Left lung (tissue), 4 donors: ENCODE measurements at regions not wholly inside any gene's neighbourhood (a gene's known extent, or its start where the extent isn't known, plus 50 kb on each side); places are given as distances from the start of the nearest gene placed in this dataset.

Experiments
- ATAC-seq: fragments of 200-7000 bp; cut with Tn5 transposase; one replicate; pipeline ENCODE4 v1.9.1; 2020; ENCODE audit warnings: moderate library complexity
- DNase-seq, 4 donors: peaks; one replicate each; pipeline ENCODE4 v3.0.0-alpha.2; 2013 to 2020
- H3K27ac ChIP-seq, 2 donors: fragments of 200-600 bp; sonication (generic) in 1 of 2; one replicate each; pipeline versions ENCODE4 v1.5.0 to v1.8.0; 2020 to 2021
- H3K27me3 ChIP-seq, 2 donors: fragments of 200-600 bp; sonication (generic) in 1 of 2; one replicate each; pipeline versions ENCODE4 v1.5.0 to v1.8.0; 2020 to 2021
- H3K36me3 ChIP-seq, 2 donors: fragments of 200-600 bp; sonication (generic) in 1 of 2; one replicate each; pipeline versions ENCODE4 v1.5.0 to v1.8.0; 2020 to 2021
- H3K4me1 ChIP-seq, 2 donors: fragments of 200-600 bp; one replicate each; pipeline ENCODE4 v1.8.0; 2021
- H3K4me3 ChIP-seq, 2 donors: fragments of 200-600 bp; sonication (generic) in 1 of 2; one replicate each; pipeline versions ENCODE4 v1.5.0 to v1.8.0; 2020 to 2021; ENCODE audit warnings: mild to moderate bottlenecking in 1 of 2
- H3K9me3 ChIP-seq, 2 donors: fragments of 200-600 bp; sonication (generic) in 1 of 2; one replicate each; pipeline versions ENCODE4 v1.5.0 to v1.8.0; 2020 to 2021
- intact Hi-C, 2 donors: fragments of 100-400 bp; cut with DNase I; formaldehyde crosslinking; loops; one replicate each; pipeline versions ENCODE4 v1.11.2 to v1.14.2; 2022
- TF ChIP-seq, protein P1 (sequence below), 2 donors: fragments of 200-600 bp; sonication (generic) in 1 of 2; IDR thresholded peaks; one replicate each; pipeline versions ENCODE4 v1.5.0 to v1.8.0; 2021; ENCODE audit warnings: antibody characterized with exemption in 2 of 2
- donor health status: DM: no; HTN: yes; CAD: no.
- donor health status: DM: no; HTN: no; CAD: no.

DNA sequence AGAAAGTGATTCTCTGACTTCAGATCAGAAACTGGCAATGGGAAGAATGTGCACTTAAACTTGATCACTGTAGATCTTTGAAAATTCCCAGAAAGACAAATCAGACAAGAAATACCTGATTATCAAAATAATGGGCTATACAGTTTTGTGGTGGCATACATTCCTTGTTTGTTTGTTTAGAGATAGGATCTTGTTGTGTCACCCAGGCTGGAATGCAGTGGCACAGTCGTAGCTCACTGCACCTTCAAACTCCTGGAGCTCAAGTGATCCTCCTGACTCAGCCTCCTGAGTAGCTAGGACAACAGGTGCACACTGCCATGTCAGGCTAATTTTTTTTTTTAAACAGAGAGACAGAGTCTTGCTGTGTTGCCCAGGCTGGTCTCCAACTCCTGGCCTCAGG, 81.0 kb upstream of the SPRY1 start:
- peaks cover 0 to 3% of the 10 kb centered on the region in 2 donors for H3K9me3 ChIP-seq
- ATAC-seq (no peak), DNase-seq (no peak)
- intact Hi-C loops = no loop called here
- H3K4me1 ChIP-seq = no peaks in the 10 kb centered on the region
- no peak overlapping the region for H3K27ac ChIP-seq
- H3K4me3 ChIP-seq = no peak overlapping the region
- H3K27me3 ChIP-seq = no peaks in the 10 kb centered on the region
- no peaks in the 10 kb centered on the region for H3K36me3 ChIP-seq
- TF ChIP-seq, protein P1, sequence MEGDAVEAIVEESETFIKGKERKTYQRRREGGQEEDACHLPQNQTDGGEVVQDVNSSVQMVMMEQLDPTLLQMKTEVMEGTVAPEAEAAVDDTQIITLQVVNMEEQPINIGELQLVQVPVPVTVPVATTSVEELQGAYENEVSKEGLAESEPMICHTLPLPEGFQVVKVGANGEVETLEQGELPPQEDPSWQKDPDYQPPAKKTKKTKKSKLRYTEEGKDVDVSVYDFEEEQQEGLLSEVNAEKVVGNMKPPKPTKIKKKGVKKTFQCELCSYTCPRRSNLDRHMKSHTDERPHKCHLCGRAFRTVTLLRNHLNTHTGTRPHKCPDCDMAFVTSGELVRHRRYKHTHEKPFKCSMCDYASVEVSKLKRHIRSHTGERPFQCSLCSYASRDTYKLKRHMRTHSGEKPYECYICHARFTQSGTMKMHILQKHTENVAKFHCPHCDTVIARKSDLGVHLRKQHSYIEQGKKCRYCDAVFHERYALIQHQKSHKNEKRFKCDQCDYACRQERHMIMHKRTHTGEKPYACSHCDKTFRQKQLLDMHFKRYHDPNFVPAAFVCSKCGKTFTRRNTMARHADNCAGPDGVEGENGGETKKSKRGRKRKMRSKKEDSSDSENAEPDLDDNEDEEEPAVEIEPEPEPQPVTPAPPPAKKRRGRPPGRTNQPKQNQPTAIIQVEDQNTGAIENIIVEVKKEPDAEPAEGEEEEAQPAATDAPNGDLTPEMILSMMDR (IDR thresholded peaks at IDR 0.05) = no peak

DNA sequence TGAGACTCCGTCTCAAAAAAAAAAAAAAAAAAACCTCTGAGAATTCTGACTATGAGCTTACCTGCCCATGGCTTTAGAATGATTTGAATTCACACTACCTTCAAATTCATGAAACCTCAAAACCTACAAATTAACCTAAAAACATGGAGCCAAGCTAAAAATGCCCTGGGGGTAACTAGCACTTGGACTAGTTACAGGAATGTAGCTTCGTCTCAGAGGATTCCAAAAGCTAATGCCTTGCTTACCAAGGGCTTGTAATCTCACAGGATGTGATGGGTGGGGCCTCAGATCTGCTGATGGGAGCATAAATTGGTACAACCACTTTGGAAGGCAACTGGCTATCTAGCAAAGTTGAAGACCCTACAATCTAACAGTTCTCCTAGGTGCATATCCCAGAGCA, 79.4 kb upstream of the SPRY1 start:
- Histone ChIP-seq H3K36me3 (no peaks in the 10 kb centered on the region), H3K27ac (no peak overlapping the region), H3K9me3 (peaks cover 0 to 14% of the 10 kb centered on the region in 2 donors), H3K4me1 (no peaks in the 10 kb centered on the region), H3K4me3 (no peak overlapping the region), H3K27me3 (no peaks in the 10 kb centered on the region)
- TF ChIP-seq, protein P1 (IDR thresholded peaks at IDR 0.05) = no peak
- intact Hi-C loops = no loop called here
- DNase-seq (no peak), ATAC-seq (no peak)

DNA sequence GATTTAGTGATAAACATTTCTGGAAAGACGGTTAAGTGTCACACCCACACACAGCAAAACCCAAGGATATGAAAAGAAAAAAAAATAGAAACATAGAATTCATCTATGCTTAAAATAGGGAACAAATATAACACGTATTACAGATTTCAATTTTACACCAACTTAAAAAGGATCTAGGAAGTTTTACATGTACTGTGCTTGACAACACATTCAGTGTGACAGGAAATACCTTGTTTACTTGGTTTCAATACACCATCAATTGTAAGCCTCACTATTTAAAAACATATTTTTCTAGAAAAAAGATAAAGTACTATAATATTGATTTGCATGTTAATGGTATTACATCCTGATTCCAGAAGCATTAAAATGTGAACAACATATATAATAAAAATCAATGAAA, 77.0 kb upstream of the SPRY1 start:
- TF ChIP-seq, protein P1 (IDR thresholded peaks at IDR 0.05) = no peak
- DNase-seq (no peak), ATAC-seq (no peak)
- Histone ChIP-seq H3K9me3 (peaks cover 3 to 28% of the 10 kb centered on the region in 2 donors), H3K4me3 (no peak overlapping the region), H3K4me1 (no peaks in the 10 kb centered on the region), H3K27ac (no peak overlapping the region), H3K36me3 (no peaks in the 10 kb centered on the region), H3K27me3 (no peaks in the 10 kb centered on the region)
- intact Hi-C loops = no loop called here

DNA sequence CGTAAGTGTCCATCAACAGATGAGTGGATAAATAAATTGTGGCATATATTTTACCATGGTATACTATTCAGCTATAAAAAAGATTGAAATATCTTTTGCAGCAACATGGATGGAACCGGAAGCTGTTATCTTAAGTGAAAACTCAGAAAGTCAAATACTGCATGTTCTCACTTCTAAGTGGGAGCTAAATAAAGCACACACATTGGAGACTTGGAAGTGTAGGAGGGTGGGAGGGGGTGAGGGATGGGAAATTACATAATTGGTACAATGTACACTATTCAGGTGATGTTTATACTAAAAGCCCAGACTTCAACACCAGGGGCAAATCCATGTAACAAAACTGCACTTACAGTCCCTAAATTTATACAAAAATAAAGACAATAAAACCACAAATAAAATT, 72.6 kb upstream of the SPRY1 start:
- ATAC-seq (peak; percentile 21), DNase-seq (no peak)
- H3K27me3 ChIP-seq = no peaks in the 10 kb centered on the region
- H3K36me3 ChIP-seq = no peaks in the 10 kb centered on the region
- TF ChIP-seq, protein P1 (IDR thresholded peaks at IDR 0.05) = no peak
- intact Hi-C loops = no loop called here
- peaks cover 3 to 28% of the 10 kb centered on the region in 2 donors for H3K9me3 ChIP-seq
- H3K4me3 ChIP-seq = no peak overlapping the region
- H3K27ac ChIP-seq = no peak overlapping the region
- H3K4me1 ChIP-seq = peaks cover 0 to 6% of the 10 kb centered on the region in 2 donors

DNA sequence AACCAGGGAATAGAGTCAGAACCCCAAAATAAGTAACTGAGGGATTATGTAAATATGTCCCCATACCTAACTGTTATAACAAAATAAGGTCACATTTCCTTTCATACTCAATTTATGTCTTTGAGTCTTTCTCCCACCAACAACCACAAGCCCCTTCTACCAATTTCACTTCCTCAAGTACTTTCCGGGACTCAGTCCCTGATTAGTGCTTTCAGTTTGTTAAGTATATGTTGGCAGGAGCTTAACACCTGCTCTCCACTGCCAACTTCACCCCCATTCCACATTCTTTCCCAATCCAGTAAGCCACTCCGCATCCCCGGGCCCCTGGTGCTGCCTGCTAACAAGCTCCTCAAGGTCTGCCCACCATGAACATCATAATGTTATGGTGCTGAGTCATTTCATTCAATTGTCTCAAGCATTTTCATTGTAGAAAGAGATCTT, 71.3 kb upstream of the SPRY1 start:
- peaks cover 0 to 6% of the 10 kb centered on the region in 2 donors for H3K4me1 ChIP-seq
- H3K4me3 ChIP-seq = no peak overlapping the region
- intact Hi-C loops = no loop called here
- peak in 1 of 4 donors; percentile 42 for DNase-seq
- peak; percentile 82 for ATAC-seq
- peaks cover 3 to 25% of the 10 kb centered on the region in 2 donors for H3K9me3 ChIP-seq
- TF ChIP-seq, protein P1 (IDR thresholded peaks at IDR 0.05) = no peak
- no peak overlapping the region for H3K27ac ChIP-seq
- H3K27me3 ChIP-seq = no peaks in the 10 kb centered on the region
- no peaks in the 10 kb centered on the region for H3K36me3 ChIP-seq
